NK-92 (cell line): ENCODE measurements at regions not wholly inside any gene's neighbourhood (a gene's known extent, or its start where the extent isn't known, plus 50 kb on each side); places are given as distances from the start of the nearest gene placed in this dataset.

Source experiments
- DNase-seq: peaks from one replicate; lab custom pipeline; 2025; ENCODE audit not compliant: unreplicated experiment; lab: John Stamatoyannopoulos, UW

GRCh38 chr11:80054582-80055165, 613.8 kb upstream of the TENM4 start:
- DNase-seq = no peak

GRCh38 chr11:80048513-80048912, 607.7 kb upstream of the TENM4 start:
- no peak for DNase-seq

- DNase-seq = no peak
Observed at GRCh38 chr11:80041136-80042000, 600.5 kb upstream of the TENM4 start.

- DNase-seq = no peak
Observed at GRCh38 chr11:80034801-80035200, 594.0 kb upstream of the TENM4 start.

GRCh38 chr11:80031014-80031600, 590.3 kb upstream of the TENM4 start:
- no peak for DNase-seq

- DNase-seq = no peak
Observed at GRCh38 chr11:80028998-80029397, 588.2 kb upstream of the TENM4 start.

GRCh38 chr11:80024119-80024518, 583.3 kb upstream of the TENM4 start:
- no peak for DNase-seq

GRCh38 chr11:80023386-80023785, 582.6 kb upstream of the TENM4 start:
- DNase-seq = no peak

GRCh38 chr11:80010536-80010935, 569.7 kb upstream of the TENM4 start:
- no peak for DNase-seq

- DNase-seq = no peak
Observed at GRCh38 chr11:80009081-80009480, 568.3 kb upstream of the TENM4 start.

- no peak for DNase-seq
Observed at GRCh38 chr11:80007616-80008015, 566.8 kb upstream of the TENM4 start.

- DNase-seq = no peak
Observed at GRCh38 chr11:79990141-79990540, 549.3 kb upstream of the TENM4 start.

GRCh38 chr11:79982185-79982584, 541.4 kb upstream of the TENM4 start:
- no peak for DNase-seq

- DNase-seq = no peak
Observed at GRCh38 chr11:79980916-79981315, 540.1 kb upstream of the TENM4 start.

- DNase-seq = no peak
Observed at GRCh38 chr11:79973721-79974617, 533.1 kb upstream of the TENM4 start.

- DNase-seq = no peak
Observed at GRCh38 chr11:79971255-79971654, 530.4 kb upstream of the TENM4 start.

GRCh38 chr11:79966592-79966991, 525.8 kb upstream of the TENM4 start:
- DNase-seq = no peak

- DNase-seq = no peak
Observed at GRCh38 chr11:79963856-79964645, 523.2 kb upstream of the TENM4 start.

- DNase-seq = no peak
Observed at GRCh38 chr11:79960461-79960860, 519.6 kb upstream of the TENM4 start.

- DNase-seq = no peak
Observed at GRCh38 chr11:79959318-79959717, 518.5 kb upstream of the TENM4 start.
